ENCODE measurements at regions not wholly inside any gene's neighbourhood (a gene's known extent, or its start where the extent isn't known, plus 50 kb on each side); places are given as distances from the start of the nearest gene placed in this dataset.

- no peak for TF ChIP-seq REST (IDR thresholded peaks at IDR 0.05)
- TF ChIP-seq CTCF (IDR thresholded peaks at IDR 0.05; ENCODE audit: low read depth, low read length, missing input control), result no peak
- TF ChIP-seq ZBTB33 (IDR thresholded peaks at IDR 0.05), result no peak
- TF ChIP-seq SP1 (IDR thresholded peaks at IDR 0.05), result no peak
- TF ChIP-seq RAD21 (IDR thresholded peaks at IDR 0.05), result no peak
- no peak for TF ChIP-seq NR2F2 (IDR thresholded peaks at IDR 0.05)
- no peak for TF ChIP-seq TAF1 (conservative IDR thresholded peaks at IDR 0.05)
- no peak for TF ChIP-seq HNF4G (IDR thresholded peaks at IDR 0.05)
- no peak for TF ChIP-seq RXRA (IDR thresholded peaks at IDR 0.05)
These were observed 180.7 kb downstream of the BTBD3 start for GRCh38 chr20:12098421-12098820.
